Astrocyte (in vitro differentiated cells and primary cell): ENCODE measurements at regions not wholly inside any gene's neighbourhood (a gene's known extent, or its start where the extent isn't known, plus 50 kb on each side); places are given as distances from the start of the nearest gene placed in this dataset.

Experiments
- DNase-seq: peaks from one replicate; pipeline ENCODE4 v3.0.0-alpha.2; 2010; ENCODE audit warnings: low read depth
- FAIRE-seq: peaks from 2 replicates; lab custom pipeline; 2011; peaks lifted over from hg19 to GRCh38; lab: Jason Lieb, UNC
- H2AFZ ChIP-seq: 2 replicates; pipeline ENCODE4 v1.6.0; 2012; ENCODE audit warnings: low read depth, low read length, inconsistent platforms
- H3K27ac ChIP-seq: 2 replicates; pipeline ENCODE4 v1.5.1; 2011; ENCODE audit warnings: low read depth, low read length, inconsistent platforms
- H3K27me3 ChIP-seq: 2 replicates; pipeline ENCODE4 v1.6.0; 2011; ENCODE audit warnings: low read length, inconsistent platforms; ENCODE audit not compliant: insufficient read depth
- H3K36me3 ChIP-seq: 2 replicates; pipeline ENCODE4 v1.5.1; 2011; ENCODE audit warnings: low read length, inconsistent platforms; ENCODE audit not compliant: insufficient read depth
- H3K4me1 ChIP-seq: 2 replicates; pipeline ENCODE4 v1.5.1; 2011; ENCODE audit warnings: low read length, inconsistent platforms; ENCODE audit not compliant: insufficient read depth
- H3K4me2 ChIP-seq: 2 replicates; pipeline ENCODE4 v1.6.0; 2012; ENCODE audit warnings: low read length, inconsistent platforms
- H3K4me3 ChIP-seq: 2 replicates; pipeline ENCODE4 v1.5.1; 2011; ENCODE audit warnings: low read depth, mild to moderate bottlenecking, low read length, inconsistent platforms; ENCODE audit not compliant: insufficient read depth
- H3K79me2 ChIP-seq: 2 replicates; pipeline ENCODE4 v1.6.0; 2012; ENCODE audit warnings: mild to moderate bottlenecking, low read length, inconsistent platforms; ENCODE audit not compliant: insufficient read depth
- H3K9ac ChIP-seq: 2 replicates; pipeline ENCODE4 v1.6.0; 2012; ENCODE audit warnings: mild to moderate bottlenecking, low read length, inconsistent platforms
- H3K9me3 ChIP-seq: 2 replicates; pipeline ENCODE4 v1.5.1; 2012; ENCODE audit warnings: low read depth, mild to moderate bottlenecking, low read length, inconsistent platforms; ENCODE audit not compliant: insufficient read depth
- H4K20me1 ChIP-seq: 2 replicates; pipeline ENCODE4 v1.6.0; 2012; ENCODE audit warnings: low read length, inconsistent platforms; ENCODE audit not compliant: insufficient read depth
- H3K27ac Mint-ChIP-seq: one replicate; pipeline ENCODE4 v1.8.0; 2021; ENCODE audit warnings: mild to moderate bottlenecking, mixed read lengths; ENCODE audit not compliant: unreplicated experiment
- H3K27me3 Mint-ChIP-seq: one replicate; pipeline ENCODE4 v1.8.0; 2021; ENCODE audit warnings: low read depth, mixed read lengths; ENCODE audit not compliant: unreplicated experiment
- H3K36me3 Mint-ChIP-seq: one replicate; pipeline ENCODE4 v1.8.0; 2021; ENCODE audit warnings: low read depth, mixed read lengths; ENCODE audit not compliant: unreplicated experiment
- H3K4me1 Mint-ChIP-seq: one replicate; pipeline ENCODE4 v1.8.0; 2021; ENCODE audit warnings: low read depth, mixed read lengths; ENCODE audit not compliant: unreplicated experiment
- H3K4me3 Mint-ChIP-seq: one replicate; pipeline ENCODE4 v1.8.0; 2021; ENCODE audit warnings: mild to moderate bottlenecking, moderate library complexity, mixed read lengths; ENCODE audit not compliant: unreplicated experiment
- H3K9me3 Mint-ChIP-seq: one replicate; pipeline ENCODE4 v1.8.0; 2021; ENCODE audit warnings: mild to moderate bottlenecking, mixed read lengths; ENCODE audit not compliant: unreplicated experiment
- EZH2 ChIP-seq: IDR thresholded peaks from 2 replicates; pipeline ENCODE4 v1.6.1; 2012; ENCODE audit warnings: mild to moderate bottlenecking, low read length, inconsistent platforms; ENCODE audit not compliant: insufficient read depth
- TF ChIP-seq, protein P1 (sequence below): IDR thresholded peaks from 2 replicates; pipeline ENCODE4 v1.5.1; 2011; ENCODE audit warnings: low read depth, mild to moderate bottlenecking, inconsistent platforms, low read length, moderate library complexity; ENCODE audit not compliant: insufficient read depth

DNA sequence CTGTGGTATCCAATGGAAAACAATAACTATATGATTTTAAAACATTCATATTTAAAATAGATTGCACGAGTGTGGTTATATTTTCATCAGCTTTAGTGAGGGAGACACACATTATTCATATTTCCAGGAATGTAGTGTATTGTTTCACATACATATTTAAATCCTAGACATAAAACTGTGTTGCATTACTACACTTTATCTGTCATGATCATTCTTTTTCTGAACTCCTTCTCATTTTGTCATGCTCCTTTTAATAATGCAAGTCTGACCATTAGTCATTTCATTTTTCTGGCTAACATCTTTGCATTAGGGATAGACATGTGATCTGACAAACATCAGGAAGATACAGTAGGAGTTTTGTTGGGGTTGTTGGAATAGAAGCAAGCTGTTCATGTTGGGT, 1382.7 kb downstream of the PCDH7 start:
- Histone ChIP-seq H4K20me1 (no peaks in the 10 kb centered on the region), H2AFZ (no peak overlapping the region), H3K36me3 (no peaks in the 10 kb centered on the region), H3K79me2 (no peaks in the 10 kb centered on the region), H3K9ac (no peak overlapping the region), H3K4me3 (no peak overlapping the region), H3K27ac (no peak overlapping the region), H3K4me2 (no peak overlapping the region), H3K27me3 (no peaks in the 10 kb centered on the region), H3K4me1 (no peaks in the 10 kb centered on the region), H3K9me3 (no peaks in the 10 kb centered on the region)
- H3K27ac Mint-ChIP-seq: no peak overlapping the region
- no peak for FAIRE-seq
- no peaks in the 10 kb centered on the region for H3K4me1 Mint-ChIP-seq
- H3K36me3 Mint-ChIP-seq: no peaks in the 10 kb centered on the region
- H3K9me3 Mint-ChIP-seq: no peaks in the 10 kb centered on the region
- DNase-seq: no peak
- no peaks in the 10 kb centered on the region for H3K27me3 Mint-ChIP-seq
- no peak overlapping the region for H3K4me3 Mint-ChIP-seq
- TF ChIP-seq, protein P1, sequence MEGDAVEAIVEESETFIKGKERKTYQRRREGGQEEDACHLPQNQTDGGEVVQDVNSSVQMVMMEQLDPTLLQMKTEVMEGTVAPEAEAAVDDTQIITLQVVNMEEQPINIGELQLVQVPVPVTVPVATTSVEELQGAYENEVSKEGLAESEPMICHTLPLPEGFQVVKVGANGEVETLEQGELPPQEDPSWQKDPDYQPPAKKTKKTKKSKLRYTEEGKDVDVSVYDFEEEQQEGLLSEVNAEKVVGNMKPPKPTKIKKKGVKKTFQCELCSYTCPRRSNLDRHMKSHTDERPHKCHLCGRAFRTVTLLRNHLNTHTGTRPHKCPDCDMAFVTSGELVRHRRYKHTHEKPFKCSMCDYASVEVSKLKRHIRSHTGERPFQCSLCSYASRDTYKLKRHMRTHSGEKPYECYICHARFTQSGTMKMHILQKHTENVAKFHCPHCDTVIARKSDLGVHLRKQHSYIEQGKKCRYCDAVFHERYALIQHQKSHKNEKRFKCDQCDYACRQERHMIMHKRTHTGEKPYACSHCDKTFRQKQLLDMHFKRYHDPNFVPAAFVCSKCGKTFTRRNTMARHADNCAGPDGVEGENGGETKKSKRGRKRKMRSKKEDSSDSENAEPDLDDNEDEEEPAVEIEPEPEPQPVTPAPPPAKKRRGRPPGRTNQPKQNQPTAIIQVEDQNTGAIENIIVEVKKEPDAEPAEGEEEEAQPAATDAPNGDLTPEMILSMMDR: no peak
- no peak for TF ChIP-seq EZH2

DNA sequence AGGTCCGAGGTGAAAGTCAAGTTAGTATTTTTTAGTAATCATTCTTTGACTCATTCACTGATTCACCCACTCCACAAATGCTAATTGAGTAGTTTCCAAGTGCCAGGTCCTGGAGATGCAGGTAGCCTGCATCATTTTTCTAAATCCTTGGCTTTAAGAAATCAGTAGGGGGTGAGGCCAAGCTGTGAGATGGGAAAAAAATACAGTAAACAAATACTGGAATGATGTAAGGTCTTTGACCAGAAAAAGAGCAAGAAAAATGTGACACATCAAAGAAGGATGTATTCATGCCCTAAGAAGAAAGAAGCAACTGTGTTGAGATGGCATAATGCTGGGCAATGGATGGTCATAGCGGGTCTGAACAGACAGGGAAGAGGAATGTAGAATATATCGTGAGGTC, 1386.6 kb downstream of the PCDH7 start:
- H3K79me2 ChIP-seq: no peaks in the 10 kb centered on the region
- H3K36me3 ChIP-seq: no peaks in the 10 kb centered on the region

DNA sequence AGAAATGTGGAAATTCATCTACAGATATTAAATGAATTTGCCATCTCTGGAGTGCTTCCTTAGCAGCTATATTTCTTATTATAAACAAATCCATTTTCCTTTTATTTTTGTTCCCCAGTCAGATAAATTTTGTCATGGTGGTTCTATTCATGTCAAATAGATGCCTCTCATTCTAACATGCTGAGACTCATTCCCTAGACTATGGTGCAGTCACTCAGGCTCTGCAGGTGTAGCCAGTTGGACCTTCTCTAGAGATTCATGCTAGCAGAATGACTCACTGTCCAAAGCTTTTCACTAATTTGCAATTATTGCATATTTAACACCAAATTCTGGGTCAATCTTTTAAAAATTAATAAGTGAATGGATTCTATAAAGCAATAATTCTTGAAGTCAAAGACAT, 1392.7 kb downstream of the PCDH7 start:
- no peak overlapping the region for H2AFZ ChIP-seq
- H3K4me1 Mint-ChIP-seq: no peaks in the 10 kb centered on the region
- no peaks in the 10 kb centered on the region for H3K4me1 ChIP-seq
- H3K27ac ChIP-seq: no peak overlapping the region
- H3K27me3 ChIP-seq: no peaks in the 10 kb centered on the region
- H3K4me2 ChIP-seq: no peak overlapping the region
- H3K27ac Mint-ChIP-seq: no peak overlapping the region
- H3K36me3 ChIP-seq: no peaks in the 10 kb centered on the region
- H3K36me3 Mint-ChIP-seq: no peaks in the 10 kb centered on the region
- no peaks in the 10 kb centered on the region for H3K9me3 ChIP-seq
- H3K27me3 Mint-ChIP-seq: no peaks in the 10 kb centered on the region
- no peak for TF ChIP-seq EZH2
- H3K9ac ChIP-seq: no peak overlapping the region
- H3K4me3 Mint-ChIP-seq: no peak overlapping the region
- H3K79me2 ChIP-seq: no peaks in the 10 kb centered on the region
- H3K4me3 ChIP-seq: no peak overlapping the region
- no peaks in the 10 kb centered on the region for H4K20me1 ChIP-seq
- H3K9me3 Mint-ChIP-seq: no peaks in the 10 kb centered on the region
- FAIRE-seq (no peak), DNase-seq (no peak)

More for the DNA sequence above, 1386.6 kb downstream of the PCDH7 start:
- TF ChIP-seq EZH2: no peak
- TF ChIP-seq, protein P1: no peak
- Mint-ChIP-seq H3K27me3 (no peaks in the 10 kb centered on the region), H3K27ac (no peak overlapping the region), H3K4me1 (no peaks in the 10 kb centered on the region), H3K9me3 (no peaks in the 10 kb centered on the region), H3K4me3 (no peak overlapping the region), H3K36me3 (no peaks in the 10 kb centered on the region)
- H3K4me2 ChIP-seq: no peak overlapping the region
- H2AFZ ChIP-seq: no peak overlapping the region
- H3K4me1 ChIP-seq: no peaks in the 10 kb centered on the region
- no peak overlapping the region for H3K9ac ChIP-seq
- no peak for FAIRE-seq
- no peaks in the 10 kb centered on the region for H3K27me3 ChIP-seq
- H3K9me3 ChIP-seq: no peaks in the 10 kb centered on the region
- DNase-seq: no peak
- no peaks in the 10 kb centered on the region for H4K20me1 ChIP-seq
- H3K4me3 ChIP-seq: no peak overlapping the region
- H3K27ac ChIP-seq: no peak overlapping the region
